PFSK-1 (cell line): ENCODE measurements at regions not wholly inside any gene's neighbourhood (a gene's known extent, or its start where the extent isn't known, plus 50 kb on each side); places are given as distances from the start of the nearest gene placed in this dataset.

Experiments
- FOXP2 ChIP-seq: optimal IDR thresholded peaks from 2 replicates; pipeline ENCODE3; 2011; ENCODE audit warnings: borderline replicate concordance, control low read depth, inconsistent platforms; ENCODE audit not compliant: insufficient read depth; ENCODE audit errors: extremely low read length, extremely low read depth
- POLR2AphosphoS5 ChIP-seq: IDR thresholded peaks from 2 replicates; pipeline ENCODE4 v1.6.1; 2012; ENCODE audit warnings: low read depth, mild to moderate bottlenecking, control low read depth, low read length, moderate library complexity
- SIN3A ChIP-seq: IDR thresholded peaks from 2 replicates; pipeline ENCODE4 v1.6.1; 2012; ENCODE audit warnings: mild to moderate bottlenecking, low read length, moderate library complexity, borderline replicate concordance; ENCODE audit not compliant: insufficient read depth
- TAF1 ChIP-seq: IDR thresholded peaks from 2 replicates; pipeline ENCODE4 v1.6.1; 2012; ENCODE audit warnings: low read length, control low read depth, borderline replicate concordance; ENCODE audit not compliant: insufficient read depth

GRCh38 chr19:30897553-30897952 lies 451.7 kb downstream of the TSHZ3 start:
- no peak for TF ChIP-seq TAF1
- TF ChIP-seq POLR2AphosphoS5: no peak
- no peak for TF ChIP-seq SIN3A
- no peak for TF ChIP-seq FOXP2
